ENCODE measurements at regions not wholly inside any gene's neighbourhood (a gene's known extent, or its start where the extent isn't known, plus 50 kb on each side); places are given as distances from the start of the nearest gene placed in this dataset.

DNA sequence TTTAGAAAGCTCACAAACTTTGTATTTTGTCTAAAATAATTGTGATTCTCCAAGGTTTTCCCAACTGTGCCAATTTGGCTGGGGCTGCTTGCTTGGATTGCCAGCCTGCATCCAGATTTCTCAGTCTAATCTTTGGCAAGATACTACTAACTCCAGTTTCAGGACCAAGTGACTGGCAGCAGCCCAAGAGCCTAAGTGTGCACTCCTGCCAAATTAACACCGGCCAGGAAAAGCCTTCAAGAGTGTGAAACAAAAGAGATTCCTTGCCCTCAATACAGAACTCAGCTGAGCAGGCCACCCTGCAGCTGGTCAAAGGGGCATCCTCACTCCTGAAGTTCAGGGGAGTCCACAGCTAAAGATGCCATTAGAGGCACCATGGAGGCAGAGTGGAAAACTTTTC lies 589.0 kb upstream of the ACVR2A start:
- WGBS = 23% methylated on average over 1 of the region's 1 CpG
- ATAC-seq = peak in 1 of 2 donors; percentile 38
- no peaks in the 10 kb centered on the region for H3K9me3 ChIP-seq (ENCODE audit: control insufficient read depth, low read length)
- H3K4me3 ChIP-seq (ENCODE audit: low read length) = no peak overlapping the region
- intact Hi-C loops (cut with DNase I) = no loop called here
- no peak overlapping the region for H3K27ac ChIP-seq (ENCODE audit: low read length)
- H3K27me3 ChIP-seq (ENCODE audit: control insufficient read depth, insufficient read depth) = no peaks in the 10 kb centered on the region
- DNase-seq = peak; percentile 22 to 74 (median 54)
- H3K4me1 ChIP-seq (ENCODE audit: control insufficient read depth, insufficient read depth, low read length) = no peaks in the 10 kb centered on the region

DNA sequence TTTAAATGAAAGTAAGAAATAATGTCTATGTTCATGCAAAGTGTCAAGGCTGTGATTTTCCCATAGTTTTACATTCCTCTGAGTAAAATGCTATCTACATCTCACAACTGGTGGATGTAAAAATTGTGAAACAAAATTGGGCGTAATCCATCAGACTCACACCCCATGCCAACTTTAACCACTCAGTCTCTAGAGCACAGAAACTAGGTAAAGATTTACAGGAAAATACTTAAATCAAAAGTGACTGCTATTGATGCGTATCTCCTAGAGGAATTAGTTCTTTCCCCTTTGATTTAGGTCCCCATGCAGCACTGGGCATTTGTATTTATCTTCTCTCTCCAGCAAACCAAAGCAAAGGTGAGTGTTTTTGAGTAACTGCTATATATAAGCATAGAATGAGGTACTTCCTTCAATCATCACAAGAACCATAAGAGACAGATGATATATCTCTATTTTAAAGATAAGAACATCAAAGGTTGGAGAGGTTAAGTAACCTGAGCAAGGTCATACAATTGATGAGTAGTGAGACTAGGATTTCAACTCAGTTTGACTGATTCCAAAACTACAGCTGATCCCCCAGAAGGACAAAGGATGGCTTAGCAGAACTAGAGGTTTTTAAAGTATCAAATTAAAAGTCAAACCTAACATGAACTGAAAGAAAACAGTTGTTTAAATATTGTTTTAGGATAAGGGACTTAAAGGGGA lies 594.0 kb upstream of the ACVR2A start:
- Histone ChIP-seq H3K4me1 (ENCODE audit: control insufficient read depth, insufficient read depth, low read length) (no peaks in the 10 kb centered on the region), H3K4me3 (ENCODE audit: low read length) (no peak overlapping the region), H3K27me3 (ENCODE audit: control insufficient read depth, insufficient read depth) (no peaks in the 10 kb centered on the region), H3K27ac (ENCODE audit: low read length) (no peak overlapping the region), H3K9me3 (ENCODE audit: control insufficient read depth, low read length) (no peaks in the 10 kb centered on the region)
- intact Hi-C loops (cut with DNase I) = no loop called here
- ATAC-seq (no peak), DNase-seq (no peak)
- 86% methylated on average over 2 of the region's 2 CpGs for WGBS

DNA sequence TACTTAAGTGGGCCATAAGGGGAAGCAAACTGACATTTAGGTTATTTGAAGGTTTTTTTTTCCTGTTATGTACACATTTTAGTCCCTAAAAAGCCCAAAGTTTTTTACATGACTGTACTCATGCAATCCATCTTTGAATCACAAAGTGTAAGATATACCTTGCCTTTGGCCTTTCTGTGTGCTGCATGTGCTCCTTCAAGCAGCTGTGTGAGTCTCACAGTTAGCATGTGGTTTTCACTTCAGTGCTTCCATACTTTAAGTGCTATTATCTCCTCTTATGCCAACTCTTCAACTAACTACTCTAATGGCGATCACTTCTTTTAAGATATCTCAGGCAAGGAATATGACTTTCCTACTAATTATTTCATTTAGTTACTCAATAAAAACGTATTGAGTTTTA lies 597.1 kb upstream of the ACVR2A start:
- no peak for ATAC-seq

DNA sequence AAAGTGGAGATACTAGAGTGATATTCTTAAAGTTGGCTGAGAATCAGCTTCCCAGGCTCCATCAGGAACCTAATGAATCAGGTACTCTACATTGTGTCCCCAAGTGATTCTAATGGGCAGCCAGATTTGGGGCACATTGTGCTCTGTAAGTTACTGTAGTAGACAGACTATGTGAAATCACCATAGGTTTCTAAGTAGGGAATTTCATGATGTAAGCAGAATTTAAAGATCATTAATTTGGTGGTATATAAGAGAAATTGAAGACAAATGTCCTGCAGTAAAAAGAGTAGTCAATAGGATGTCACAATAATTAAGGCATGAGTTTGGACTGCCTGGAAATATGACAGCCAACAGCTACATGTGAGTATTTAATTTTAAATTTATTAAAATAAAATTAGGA lies 602.4 kb upstream of the ACVR2A start:
- Histone ChIP-seq H3K27me3 (ENCODE audit: control insufficient read depth, insufficient read depth) (no peaks in the 10 kb centered on the region), H3K4me3 (ENCODE audit: low read length) (no peak overlapping the region), H3K27ac (ENCODE audit: low read length) (no peak overlapping the region), H3K9me3 (ENCODE audit: control insufficient read depth, low read length) (no peaks in the 10 kb centered on the region), H3K4me1 (ENCODE audit: control insufficient read depth, insufficient read depth, low read length) (no peaks in the 10 kb centered on the region)
- DNase-seq (no peak), ATAC-seq (no peak)
- intact Hi-C loops (cut with DNase I) = no loop called here

More for the DNA sequence above, 597.1 kb upstream of the ACVR2A start:
- Histone ChIP-seq H3K9me3 (ENCODE audit: control insufficient read depth, low read length) (no peaks in the 10 kb centered on the region), H3K27me3 (ENCODE audit: control insufficient read depth, insufficient read depth) (no peaks in the 10 kb centered on the region), H3K4me3 (ENCODE audit: low read length) (no peak overlapping the region), H3K27ac (ENCODE audit: low read length) (no peak overlapping the region), H3K4me1 (ENCODE audit: control insufficient read depth, insufficient read depth, low read length) (no peaks in the 10 kb centered on the region)
- WGBS = 71% methylated on average over 2 of the region's 2 CpGs
- intact Hi-C loops (cut with DNase I) = no loop called here
- no peak for DNase-seq

DNA sequence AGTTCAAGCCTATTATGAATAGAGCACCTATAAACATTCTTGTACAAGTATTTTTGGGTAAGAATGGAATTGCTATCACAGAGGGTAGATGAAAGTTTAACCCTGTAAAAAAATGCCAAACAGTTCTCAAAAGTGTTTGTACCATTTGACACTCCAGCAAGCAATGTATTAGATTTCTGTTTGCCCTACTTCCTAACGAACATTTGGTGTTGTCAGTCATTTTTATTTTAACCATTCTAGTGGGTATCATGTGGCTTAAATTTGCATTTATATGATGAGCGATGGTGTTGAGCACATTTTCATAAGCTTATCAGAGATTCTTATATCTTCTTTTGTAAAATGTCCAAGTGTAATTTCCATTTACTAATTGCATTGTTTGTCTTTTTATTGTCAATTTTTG lies 608.2 kb upstream of the ACVR2A start:
- Histone ChIP-seq H3K27me3 (ENCODE audit: control insufficient read depth, insufficient read depth) (no peaks in the 10 kb centered on the region), H3K4me1 (ENCODE audit: control insufficient read depth, insufficient read depth, low read length) (no peaks in the 10 kb centered on the region), H3K27ac (ENCODE audit: low read length) (no peak overlapping the region), H3K9me3 (ENCODE audit: control insufficient read depth, low read length) (no peaks in the 10 kb centered on the region), H3K4me3 (ENCODE audit: low read length) (no peak overlapping the region)
- ATAC-seq (no peak), DNase-seq (no peak)
- 77% methylated on average over 2 of the region's 2 CpGs for WGBS
- intact Hi-C loops (cut with DNase I) = no loop called here

DNA sequence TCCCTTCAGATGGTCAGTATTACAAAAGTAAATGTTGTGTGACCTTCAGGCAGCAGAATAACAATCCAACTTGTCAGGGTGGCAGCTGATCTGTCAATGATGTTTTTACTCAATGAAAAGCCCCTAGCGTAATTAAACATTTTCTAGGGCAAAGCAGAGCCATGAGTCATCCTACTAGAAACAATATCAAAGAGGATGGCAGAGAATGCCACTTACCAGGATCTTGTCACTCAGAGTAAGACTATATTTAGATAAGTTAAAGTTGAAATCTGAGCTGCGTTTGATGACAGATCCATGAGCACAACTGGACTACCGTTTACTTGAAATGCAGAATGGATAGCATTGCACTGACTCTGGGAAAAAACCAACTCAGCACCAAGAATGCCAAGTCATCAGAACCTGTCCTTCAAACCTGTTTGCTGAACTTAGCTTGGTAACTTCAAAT lies 612.6 kb upstream of the ACVR2A start:
- H3K9me3 ChIP-seq (ENCODE audit: control insufficient read depth, low read length) = no peaks in the 10 kb centered on the region
- no peak overlapping the region for H3K27ac ChIP-seq (ENCODE audit: low read length)
- H3K4me1 ChIP-seq (ENCODE audit: control insufficient read depth, insufficient read depth, low read length) = no peaks in the 10 kb centered on the region
- H3K4me3 ChIP-seq (ENCODE audit: low read length) = no peak overlapping the region
- no peaks in the 10 kb centered on the region for H3K27me3 ChIP-seq (ENCODE audit: control insufficient read depth, insufficient read depth)
- DNase-seq (no peak), ATAC-seq (no peak)
- intact Hi-C loops (cut with DNase I) = no loop called here
- WGBS = 58% methylated on average over 3 of the region's 3 CpGs

DNA sequence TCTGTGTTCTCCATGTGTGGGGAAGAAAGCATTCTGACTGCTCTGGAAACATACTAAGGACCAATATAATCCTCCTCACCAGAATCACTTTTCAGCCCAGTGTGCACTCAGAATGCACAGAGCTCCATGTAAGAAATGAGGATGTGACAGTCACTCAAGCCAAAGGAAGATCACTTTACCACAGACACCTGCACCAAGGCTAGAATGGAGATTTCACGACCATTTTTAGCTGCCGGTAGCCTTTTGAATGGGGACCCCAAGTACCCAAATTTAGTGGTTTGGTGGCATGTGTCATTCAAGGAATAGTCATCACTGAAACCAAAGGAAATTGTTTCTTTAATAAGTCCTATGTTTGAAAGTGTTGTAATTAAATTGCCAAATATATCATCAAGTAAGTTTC lies 613.2 kb upstream of the ACVR2A start:
- Histone ChIP-seq H3K4me3 (ENCODE audit: low read length) (no peak overlapping the region), H3K9me3 (ENCODE audit: control insufficient read depth, low read length) (no peaks in the 10 kb centered on the region), H3K27me3 (ENCODE audit: control insufficient read depth, insufficient read depth) (no peaks in the 10 kb centered on the region), H3K27ac (ENCODE audit: low read length) (no peak overlapping the region), H3K4me1 (ENCODE audit: control insufficient read depth, insufficient read depth, low read length) (no peaks in the 10 kb centered on the region)
- DNase-seq (no peak), ATAC-seq (no peak)
- intact Hi-C loops (cut with DNase I) = no loop called here
- 88% methylated on average over 2 of the region's 2 CpGs for WGBS

DNA sequence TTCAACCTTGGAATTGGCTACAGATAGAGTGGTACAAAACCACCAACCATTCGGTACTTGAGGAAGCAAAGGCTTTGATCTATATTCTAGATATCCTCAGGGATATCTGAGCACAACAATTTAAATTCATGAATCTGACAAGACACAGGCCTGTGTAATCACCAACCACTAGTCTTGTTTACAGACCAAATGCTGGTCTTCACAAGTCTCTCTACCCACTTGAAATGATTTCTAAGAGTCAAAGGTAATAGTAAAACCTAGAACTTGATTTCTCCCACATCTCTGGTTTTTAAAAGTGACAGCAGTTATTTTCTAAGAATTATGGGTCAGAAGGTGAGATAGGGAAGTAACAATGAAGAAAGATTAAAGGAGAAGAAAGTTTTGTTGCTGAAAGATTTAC lies 613.7 kb upstream of the ACVR2A start:
- DNase-seq (no peak), ATAC-seq (no peak)
- WGBS = 78% methylated on average over 1 of the region's 1 CpG
- no peaks in the 10 kb centered on the region for H3K4me1 ChIP-seq (ENCODE audit: control insufficient read depth, insufficient read depth, low read length)
- no peaks in the 10 kb centered on the region for H3K27me3 ChIP-seq (ENCODE audit: control insufficient read depth, insufficient read depth)
- H3K9me3 ChIP-seq (ENCODE audit: control insufficient read depth, low read length) = no peaks in the 10 kb centered on the region
- no peak overlapping the region for H3K4me3 ChIP-seq (ENCODE audit: low read length)
- H3K27ac ChIP-seq (ENCODE audit: low read length) = no peak overlapping the region
- intact Hi-C loops (cut with DNase I) = no loop called here

DNA sequence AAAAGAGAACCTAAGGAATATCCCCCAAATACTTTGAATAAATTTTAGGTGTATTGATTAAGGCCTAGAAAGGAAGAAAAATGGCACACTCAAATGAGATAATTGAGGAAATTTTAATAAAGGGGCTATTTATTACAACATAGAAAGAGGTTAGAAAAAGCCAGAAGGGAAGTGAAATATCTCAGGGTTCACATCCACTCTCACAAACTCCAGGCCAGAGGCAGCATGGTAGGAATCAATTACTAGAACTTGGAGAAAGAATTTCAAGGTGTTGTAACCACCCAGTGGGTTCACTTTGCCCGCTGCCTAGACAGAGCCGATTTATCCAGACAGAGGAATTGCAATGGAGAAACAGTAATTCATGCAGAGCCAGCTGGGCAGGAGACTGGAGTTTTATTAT lies 617.5 kb upstream of the ACVR2A start:
- DNase-seq = no peak
- no peak for ATAC-seq
- Histone ChIP-seq H3K4me3 (ENCODE audit: low read length) (no peak overlapping the region), H3K27me3 (ENCODE audit: control insufficient read depth, insufficient read depth) (no peaks in the 10 kb centered on the region), H3K27ac (ENCODE audit: low read length) (no peak overlapping the region), H3K4me1 (ENCODE audit: control insufficient read depth, insufficient read depth, low read length) (no peaks in the 10 kb centered on the region), H3K9me3 (ENCODE audit: control insufficient read depth, low read length) (no peaks in the 10 kb centered on the region)
- intact Hi-C loops (cut with DNase I) = no loop called here
- 84% methylated on average over 2 of the region's 2 CpGs for WGBS

DNA sequence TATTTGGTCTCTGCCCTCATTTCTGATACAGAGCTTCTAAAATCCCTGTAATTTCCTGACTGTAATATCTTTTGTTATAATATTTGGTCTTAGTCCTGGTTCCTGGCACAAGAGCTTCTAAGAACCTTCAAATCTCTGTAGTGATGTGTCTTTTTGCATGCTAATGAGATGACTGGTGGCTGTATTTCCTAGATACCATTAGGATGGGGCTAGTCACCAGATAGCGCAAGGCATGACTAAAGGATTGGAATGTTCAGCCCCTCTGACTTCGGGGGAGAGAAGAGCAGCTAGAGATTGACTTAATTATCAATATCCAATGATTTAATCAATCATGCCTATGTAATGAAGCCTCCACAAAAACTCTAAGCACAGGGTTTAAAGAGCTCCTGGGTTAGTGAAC lies 620.8 kb upstream of the ACVR2A start:
- Histone ChIP-seq H3K27ac (ENCODE audit: low read length) (no peak overlapping the region), H3K4me3 (ENCODE audit: low read length) (no peak overlapping the region), H3K27me3 (ENCODE audit: control insufficient read depth, insufficient read depth) (no peaks in the 10 kb centered on the region), H3K4me1 (ENCODE audit: control insufficient read depth, insufficient read depth, low read length) (no peaks in the 10 kb centered on the region), H3K9me3 (ENCODE audit: control insufficient read depth, low read length) (no peaks in the 10 kb centered on the region)
- ATAC-seq = no peak
- intact Hi-C loops (cut with DNase I) = no loop called here
- 70% methylated on average over 2 of the region's 2 CpGs for WGBS
- DNase-seq = no peak

DNA sequence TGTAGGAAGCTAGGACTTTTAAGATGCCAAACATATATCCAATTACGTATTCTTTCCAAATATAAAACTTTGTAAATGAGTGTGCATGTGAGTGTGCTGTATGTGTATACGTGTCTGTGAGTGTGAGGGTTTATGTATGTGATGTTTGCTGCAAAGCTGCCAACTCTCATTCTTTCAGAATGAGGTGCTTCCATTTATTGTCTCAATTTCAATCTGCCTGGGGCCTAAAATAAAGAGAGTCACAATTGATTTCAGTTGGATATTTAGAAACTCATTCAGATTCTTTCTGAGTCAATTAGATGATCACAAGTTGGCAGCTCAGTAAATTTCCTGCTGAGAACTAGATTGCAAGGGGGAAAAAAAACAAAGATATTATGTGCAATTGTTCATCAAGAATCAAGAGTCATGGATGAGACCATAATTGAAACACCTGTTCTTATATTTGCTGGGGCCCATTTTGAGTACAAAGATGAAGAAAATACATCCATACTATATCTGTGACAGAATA lies 621.2 kb upstream of the ACVR2A start:
- ATAC-seq (no peak), DNase-seq (no peak)
- Histone ChIP-seq H3K27ac (ENCODE audit: low read length) (no peak overlapping the region), H3K9me3 (ENCODE audit: control insufficient read depth, low read length) (no peaks in the 10 kb centered on the region), H3K27me3 (ENCODE audit: control insufficient read depth, insufficient read depth) (no peaks in the 10 kb centered on the region), H3K4me3 (ENCODE audit: low read length) (no peak overlapping the region), H3K4me1 (ENCODE audit: control insufficient read depth, insufficient read depth, low read length) (no peaks in the 10 kb centered on the region)
- intact Hi-C loops (cut with DNase I) = no loop called here
- 75% methylated on average over 2 of the region's 2 CpGs for WGBS

DNA sequence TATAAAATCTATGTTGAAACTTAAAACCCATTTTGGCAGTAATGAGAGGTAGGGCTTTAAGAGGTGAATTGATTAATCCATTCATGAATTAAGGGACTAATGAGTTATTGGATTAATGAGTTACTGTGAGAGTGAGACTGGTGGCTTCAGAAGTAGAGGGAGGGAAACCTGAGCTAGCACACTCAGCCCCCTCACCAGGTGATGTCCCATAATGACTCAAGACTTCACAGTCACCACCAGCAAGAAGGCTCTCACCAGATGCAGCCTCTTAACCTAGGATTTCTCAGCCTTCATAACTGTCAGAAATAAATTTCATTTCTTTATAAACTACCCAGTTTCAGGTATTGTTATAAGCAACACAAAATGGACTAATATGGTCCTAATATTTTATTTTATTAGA lies 621.7 kb upstream of the ACVR2A start:
- Histone ChIP-seq H3K27me3 (ENCODE audit: control insufficient read depth, insufficient read depth) (no peaks in the 10 kb centered on the region), H3K9me3 (ENCODE audit: control insufficient read depth, low read length) (no peaks in the 10 kb centered on the region), H3K4me3 (ENCODE audit: low read length) (no peak overlapping the region), H3K4me1 (ENCODE audit: control insufficient read depth, insufficient read depth, low read length) (no peaks in the 10 kb centered on the region), H3K27ac (ENCODE audit: low read length) (no peak overlapping the region)
- intact Hi-C loops (cut with DNase I) = no loop called here
- DNase-seq (no peak), ATAC-seq (no peak)
